SK-N-SH (cell line): ENCODE measurements at regions not wholly inside any gene's neighbourhood (a gene's known extent, or its start where the extent isn't known, plus 50 kb on each side); places are given as distances from the start of the nearest gene placed in this dataset.

Experiments
- EP300 ChIP-seq, 2 experiments: IDR thresholded peaks; 2 replicates each; pipeline versions ENCODE4 v1.4.0 to v1.6.1; 2012; ENCODE audit warnings: borderline replicate concordance in 1 of 2, low read depth in 1 of 2, low read length in 1 of 2
- GABPA ChIP-seq: IDR thresholded peaks from 2 replicates; pipeline ENCODE4 v1.4.0; 2012; ENCODE audit warnings: low read depth, mild to moderate bottlenecking
- RAD21 ChIP-seq: IDR thresholded peaks from 2 replicates; pipeline ENCODE4 v1.6.1; 2012; ENCODE audit warnings: mild to moderate bottlenecking, low read length
- SIN3A ChIP-seq: IDR thresholded peaks from 2 replicates; pipeline ENCODE4 v1.6.1; 2012; ENCODE audit warnings: low read depth, mild to moderate bottlenecking, low read length, moderate library complexity, borderline replicate concordance
- TEAD4 ChIP-seq: IDR thresholded peaks from 2 replicates; pipeline ENCODE4 v1.4.0; 2012; ENCODE audit warnings: mild to moderate bottlenecking, borderline replicate concordance; ENCODE audit not compliant: insufficient read depth
- USF2 ChIP-seq: fragments of 150-350 bp; IDR thresholded peaks from 2 replicates; pipeline ENCODE4 v1.6.1; 2017; ENCODE audit warnings: antibody characterized with exemption, low read length, low read depth, borderline replicate concordance
- TF ChIP-seq, protein P1 (sequence below): fragments of 200-600 bp; sonication (generic); IDR thresholded peaks from 2 replicates; pipeline ENCODE4 v1.6.1; 2017; ENCODE audit warnings: antibody characterized with exemption, mild to moderate bottlenecking, moderate library complexity
- TF ChIP-seq, protein P2 (sequence below): IDR thresholded peaks from 2 replicates; pipeline ENCODE4 v1.6.1; 2012; ENCODE audit warnings: mild to moderate bottlenecking, low read depth, low read length, moderate library complexity
- TF ChIP-seq, protein P3 (sequence below): IDR thresholded peaks from 2 replicates; pipeline ENCODE4 v1.4.0; 2012; ENCODE audit warnings: low read depth

GRCh38 chr16:65540901-65541300 is 419.0 kb upstream of the CDH11 start:
- TF ChIP-seq TEAD4 (no peak), SIN3A (no peak), GABPA (no peak), USF2 (no peak), EP300 (IDR thresholded peaks at IDR 0.05; ENCODE audit: borderline replicate concordance in 1 of 2, low read depth in 1 of 2, low read length in 1 of 2) (no peak), RAD21 (no peak)
- TF ChIP-seq, protein P1, sequence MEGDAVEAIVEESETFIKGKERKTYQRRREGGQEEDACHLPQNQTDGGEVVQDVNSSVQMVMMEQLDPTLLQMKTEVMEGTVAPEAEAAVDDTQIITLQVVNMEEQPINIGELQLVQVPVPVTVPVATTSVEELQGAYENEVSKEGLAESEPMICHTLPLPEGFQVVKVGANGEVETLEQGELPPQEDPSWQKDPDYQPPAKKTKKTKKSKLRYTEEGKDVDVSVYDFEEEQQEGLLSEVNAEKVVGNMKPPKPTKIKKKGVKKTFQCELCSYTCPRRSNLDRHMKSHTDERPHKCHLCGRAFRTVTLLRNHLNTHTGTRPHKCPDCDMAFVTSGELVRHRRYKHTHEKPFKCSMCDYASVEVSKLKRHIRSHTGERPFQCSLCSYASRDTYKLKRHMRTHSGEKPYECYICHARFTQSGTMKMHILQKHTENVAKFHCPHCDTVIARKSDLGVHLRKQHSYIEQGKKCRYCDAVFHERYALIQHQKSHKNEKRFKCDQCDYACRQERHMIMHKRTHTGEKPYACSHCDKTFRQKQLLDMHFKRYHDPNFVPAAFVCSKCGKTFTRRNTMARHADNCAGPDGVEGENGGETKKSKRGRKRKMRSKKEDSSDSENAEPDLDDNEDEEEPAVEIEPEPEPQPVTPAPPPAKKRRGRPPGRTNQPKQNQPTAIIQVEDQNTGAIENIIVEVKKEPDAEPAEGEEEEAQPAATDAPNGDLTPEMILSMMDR: no peak
- TF ChIP-seq, protein P2, sequence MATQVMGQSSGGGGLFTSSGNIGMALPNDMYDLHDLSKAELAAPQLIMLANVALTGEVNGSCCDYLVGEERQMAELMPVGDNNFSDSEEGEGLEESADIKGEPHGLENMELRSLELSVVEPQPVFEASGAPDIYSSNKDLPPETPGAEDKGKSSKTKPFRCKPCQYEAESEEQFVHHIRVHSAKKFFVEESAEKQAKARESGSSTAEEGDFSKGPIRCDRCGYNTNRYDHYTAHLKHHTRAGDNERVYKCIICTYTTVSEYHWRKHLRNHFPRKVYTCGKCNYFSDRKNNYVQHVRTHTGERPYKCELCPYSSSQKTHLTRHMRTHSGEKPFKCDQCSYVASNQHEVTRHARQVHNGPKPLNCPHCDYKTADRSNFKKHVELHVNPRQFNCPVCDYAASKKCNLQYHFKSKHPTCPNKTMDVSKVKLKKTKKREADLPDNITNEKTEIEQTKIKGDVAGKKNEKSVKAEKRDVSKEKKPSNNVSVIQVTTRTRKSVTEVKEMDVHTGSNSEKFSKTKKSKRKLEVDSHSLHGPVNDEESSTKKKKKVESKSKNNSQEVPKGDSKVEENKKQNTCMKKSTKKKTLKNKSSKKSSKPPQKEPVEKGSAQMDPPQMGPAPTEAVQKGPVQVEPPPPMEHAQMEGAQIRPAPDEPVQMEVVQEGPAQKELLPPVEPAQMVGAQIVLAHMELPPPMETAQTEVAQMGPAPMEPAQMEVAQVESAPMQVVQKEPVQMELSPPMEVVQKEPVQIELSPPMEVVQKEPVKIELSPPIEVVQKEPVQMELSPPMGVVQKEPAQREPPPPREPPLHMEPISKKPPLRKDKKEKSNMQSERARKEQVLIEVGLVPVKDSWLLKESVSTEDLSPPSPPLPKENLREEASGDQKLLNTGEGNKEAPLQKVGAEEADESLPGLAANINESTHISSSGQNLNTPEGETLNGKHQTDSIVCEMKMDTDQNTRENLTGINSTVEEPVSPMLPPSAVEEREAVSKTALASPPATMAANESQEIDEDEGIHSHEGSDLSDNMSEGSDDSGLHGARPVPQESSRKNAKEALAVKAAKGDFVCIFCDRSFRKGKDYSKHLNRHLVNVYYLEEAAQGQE: no peak
- TF ChIP-seq, protein P3, sequence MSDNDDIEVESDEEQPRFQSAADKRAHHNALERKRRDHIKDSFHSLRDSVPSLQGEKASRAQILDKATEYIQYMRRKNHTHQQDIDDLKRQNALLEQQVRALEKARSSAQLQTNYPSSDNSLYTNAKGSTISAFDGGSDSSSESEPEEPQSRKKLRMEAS: no peak
